K562 (cell line): ENCODE measurements at regions not wholly inside any gene's neighbourhood (a gene's known extent, or its start where the extent isn't known, plus 50 kb on each side); places are given as distances from the start of the nearest gene placed in this dataset.

Experiments used
- BHLHE40 ChIP-seq: IDR thresholded peaks from 2 replicates; pipeline ENCODE4 v1.6.1; 2011; ENCODE audit warnings: low read length, improper control_type of control experiment
- CC2D1A ChIP-seq: fragments of 450-650 bp; IDR thresholded peaks from 2 replicates; pipeline ENCODE4 v1.6.1; 2017; ENCODE audit warnings: mild to moderate bottlenecking
- CHD1 ChIP-seq: fragments of 200-600 bp; sonication (generic); IDR thresholded peaks from one replicate; pipeline ENCODE4 v1.6.1; 2012; ENCODE audit warnings: mild to moderate bottlenecking, moderate library complexity, low read length, inconsistent platforms
- E2F1 ChIP-seq: sonication (generic); formaldehyde crosslinking; IDR thresholded peaks from 2 replicates; pipeline ENCODE4 v1.8.1; 2023; ENCODE audit warnings: mild to moderate bottlenecking, missing genetic modification reagents, moderate library complexity
- KLF16 ChIP-seq: IDR thresholded peaks from 2 replicates; pipeline ENCODE4 v1.6.1; 2016; ENCODE audit warnings: antibody characterized with exemption
- RBM17 ChIP-seq: fragments of 200-400 bp; formaldehyde crosslinking; IDR thresholded peaks from 2 replicates; pipeline ENCODE4 v1.6.1; 2017; ENCODE audit warnings: low read depth, mild to moderate bottlenecking, low read length, borderline replicate concordance
- SNRNP70 ChIP-seq: fragments of 200-400 bp; formaldehyde crosslinking; optimal IDR thresholded peaks from 2 replicates; pipeline ENCODE3; 2017; ENCODE audit warnings: low read depth, low read length
- XRCC5 ChIP-seq: fragments of 200-400 bp; formaldehyde crosslinking; IDR thresholded peaks from 2 replicates; pipeline ENCODE4 v1.6.1; 2017; ENCODE audit warnings: low read depth, mild to moderate bottlenecking, low read length
- ZNF699 ChIP-seq: fragments of 250-450 bp; sonication (Bioruptor Pico); IDR thresholded peaks from 2 replicates; pipeline ENCODE4 v1.8.0; 2021; ENCODE audit warnings: mild to moderate bottlenecking, moderate library complexity; ENCODE audit not compliant: insufficient replicate concordance
- TF ChIP-seq, protein P1 (sequence below): fragments of 150-350 bp; IDR thresholded peaks from 2 replicates; pipeline ENCODE4 v1.6.1; 2014; ENCODE audit warnings: low read depth, mild to moderate bottlenecking, low read length, borderline replicate concordance

GRCh38 chr9:24846248-24846912, 300.7 kb upstream of the IZUMO3 start (continued):
- no peak for TF ChIP-seq E2F1
- TF ChIP-seq, protein P1, sequence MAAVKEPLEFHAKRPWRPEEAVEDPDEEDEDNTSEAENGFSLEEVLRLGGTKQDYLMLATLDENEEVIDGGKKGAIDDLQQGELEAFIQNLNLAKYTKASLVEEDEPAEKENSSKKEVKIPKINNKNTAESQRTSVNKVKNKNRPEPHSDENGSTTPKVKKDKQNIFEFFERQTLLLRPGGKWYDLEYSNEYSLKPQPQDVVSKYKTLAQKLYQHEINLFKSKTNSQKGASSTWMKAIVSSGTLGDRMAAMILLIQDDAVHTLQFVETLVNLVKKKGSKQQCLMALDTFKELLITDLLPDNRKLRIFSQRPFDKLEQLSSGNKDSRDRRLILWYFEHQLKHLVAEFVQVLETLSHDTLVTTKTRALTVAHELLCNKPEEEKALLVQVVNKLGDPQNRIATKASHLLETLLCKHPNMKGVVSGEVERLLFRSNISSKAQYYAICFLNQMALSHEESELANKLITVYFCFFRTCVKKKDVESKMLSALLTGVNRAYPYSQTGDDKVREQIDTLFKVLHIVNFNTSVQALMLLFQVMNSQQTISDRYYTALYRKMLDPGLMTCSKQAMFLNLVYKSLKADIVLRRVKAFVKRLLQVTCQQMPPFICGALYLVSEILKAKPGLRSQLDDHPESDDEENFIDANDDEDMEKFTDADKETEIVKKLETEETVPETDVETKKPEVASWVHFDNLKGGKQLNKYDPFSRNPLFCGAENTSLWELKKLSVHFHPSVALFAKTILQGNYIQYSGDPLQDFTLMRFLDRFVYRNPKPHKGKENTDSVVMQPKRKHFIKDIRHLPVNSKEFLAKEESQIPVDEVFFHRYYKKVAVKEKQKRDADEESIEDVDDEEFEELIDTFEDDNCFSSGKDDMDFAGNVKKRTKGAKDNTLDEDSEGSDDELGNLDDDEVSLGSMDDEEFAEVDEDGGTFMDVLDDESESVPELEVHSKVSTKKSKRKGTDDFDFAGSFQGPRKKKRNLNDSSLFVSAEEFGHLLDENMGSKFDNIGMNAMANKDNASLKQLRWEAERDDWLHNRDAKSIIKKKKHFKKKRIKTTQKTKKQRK, result no peak
- TF ChIP-seq SNRNP70, result no peak
- no peak for TF ChIP-seq CHD1
- TF ChIP-seq BHLHE40, result no peak
- TF ChIP-seq RBM17, result no peak
- no peak for TF ChIP-seq ZNF699 (CRISPR knock-in tag)
- no peak for TF ChIP-seq KLF16
- no peak for TF ChIP-seq CC2D1A
- no peak for TF ChIP-seq XRCC5
